ES-I3 (cell line): ENCODE measurements at regions not wholly inside any gene's neighbourhood (a gene's known extent, or its start where the extent isn't known, plus 50 kb on each side); places are given as distances from the start of the nearest gene placed in this dataset.

Source experiments
- H3K36me3 ChIP-seq: 2 replicates; pipeline ENCODE4 v1.6.1; 2013; ENCODE audit warnings: mild to moderate bottlenecking, low read length, control low read depth, moderate library complexity; ENCODE audit not compliant: insufficient read depth
- H3K4me1 ChIP-seq: 2 replicates; pipeline ENCODE4 v1.6.1; 2013; ENCODE audit warnings: mild to moderate bottlenecking, control low read depth, low read length; ENCODE audit not compliant: insufficient read depth
- H3K9ac ChIP-seq: 2 replicates; pipeline ENCODE4 v1.6.1; 2013; ENCODE audit warnings: low read depth, mild to moderate bottlenecking, low read length, moderate library complexity
- H3K9me3 ChIP-seq: 2 replicates; pipeline ENCODE4 v1.6.1; 2013; ENCODE audit warnings: mild to moderate bottlenecking, low read length, moderate library complexity; ENCODE audit not compliant: control insufficient read depth, insufficient read depth

DNA sequence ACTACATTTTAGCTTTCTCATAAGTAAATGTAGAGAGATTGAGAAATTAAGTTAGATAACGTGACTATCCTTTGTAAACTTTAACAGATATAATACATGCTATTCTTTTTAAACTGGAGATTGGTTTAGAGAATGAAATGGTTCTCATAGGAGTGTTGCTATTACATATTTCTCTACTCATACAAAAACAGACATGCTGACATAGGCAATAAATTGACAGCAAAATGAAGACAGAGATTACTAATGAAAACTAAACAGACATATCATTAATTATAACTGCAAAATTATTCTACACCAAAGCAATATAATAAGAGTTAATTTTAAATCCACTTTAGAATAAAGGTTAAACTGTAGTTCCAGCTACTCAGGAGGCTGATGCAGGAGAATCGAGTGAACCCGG is 227.6 kb downstream of the CBLN2 start:
- H3K36me3 ChIP-seq, result no peaks in the 10 kb centered on the region
- no peaks in the 10 kb centered on the region for H3K4me1 ChIP-seq
- H3K9me3 ChIP-seq, result no peaks in the 10 kb centered on the region
- no peak overlapping the region for H3K9ac ChIP-seq

DNA sequence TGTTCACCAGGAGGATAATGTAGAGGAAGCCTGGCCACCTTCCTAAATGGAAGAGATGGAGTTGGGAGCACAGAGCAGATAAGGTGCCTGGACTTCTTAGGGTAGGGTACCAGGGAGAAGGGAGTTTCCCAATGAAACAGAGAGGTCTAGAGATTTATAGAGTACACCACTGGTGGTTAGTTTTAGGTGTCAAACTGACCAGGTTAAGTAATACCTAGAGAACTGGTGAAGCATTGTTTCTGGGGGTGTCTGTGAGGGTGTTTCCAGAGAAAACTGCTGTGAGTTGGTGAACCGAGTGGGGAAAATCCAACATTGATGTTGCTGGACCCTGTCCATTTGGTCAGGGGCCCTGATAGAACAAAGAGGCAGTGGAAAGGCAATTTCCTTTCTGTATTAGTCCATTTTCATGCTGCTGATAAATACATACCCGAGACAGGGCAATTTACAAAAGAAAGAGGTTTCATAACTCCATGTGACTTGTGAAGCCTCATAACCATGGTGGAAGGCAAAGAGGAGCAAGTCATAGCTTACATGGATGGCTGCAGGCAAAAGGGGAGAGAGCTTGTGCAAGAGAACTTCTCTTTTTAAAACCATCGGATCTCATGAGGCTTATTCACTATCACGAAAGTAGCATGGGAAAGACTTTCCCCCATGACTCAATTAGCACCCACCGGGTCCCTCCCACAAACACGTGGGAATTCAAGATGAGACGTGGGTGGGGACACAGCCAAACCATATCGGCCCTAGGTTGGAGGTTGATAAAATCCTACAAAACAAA is 260.8 kb downstream of the CBLN2 start:
- Histone ChIP-seq H3K36me3 (no peaks in the 10 kb centered on the region), H3K9ac (no peak overlapping the region), H3K4me1 (no peaks in the 10 kb centered on the region), H3K9me3 (no peaks in the 10 kb centered on the region)

DNA sequence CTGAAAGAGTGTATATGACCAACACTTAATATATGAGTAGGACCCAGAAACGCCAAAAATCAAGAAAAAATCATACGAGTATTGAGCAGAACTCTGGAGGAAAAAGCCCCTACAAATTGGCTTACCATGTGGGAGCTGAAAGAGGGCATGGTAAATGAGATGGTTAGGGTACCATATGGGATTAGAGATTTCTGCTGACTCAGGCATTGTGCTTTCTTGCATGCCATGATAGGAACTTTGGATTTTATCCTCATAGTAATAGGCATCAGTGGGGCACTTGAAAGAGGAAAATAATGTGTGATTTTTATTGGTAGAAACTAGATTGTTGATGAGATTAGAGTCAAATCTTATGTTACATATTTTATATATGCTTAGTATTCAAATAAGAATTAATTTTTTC is 271.1 kb downstream of the CBLN2 start:
- Histone ChIP-seq H3K9ac (no peak overlapping the region), H3K36me3 (no peaks in the 10 kb centered on the region), H3K9me3 (no peaks in the 10 kb centered on the region; the same call in 1 of the 2 replicates), H3K4me1 (no peaks in the 10 kb centered on the region)

DNA sequence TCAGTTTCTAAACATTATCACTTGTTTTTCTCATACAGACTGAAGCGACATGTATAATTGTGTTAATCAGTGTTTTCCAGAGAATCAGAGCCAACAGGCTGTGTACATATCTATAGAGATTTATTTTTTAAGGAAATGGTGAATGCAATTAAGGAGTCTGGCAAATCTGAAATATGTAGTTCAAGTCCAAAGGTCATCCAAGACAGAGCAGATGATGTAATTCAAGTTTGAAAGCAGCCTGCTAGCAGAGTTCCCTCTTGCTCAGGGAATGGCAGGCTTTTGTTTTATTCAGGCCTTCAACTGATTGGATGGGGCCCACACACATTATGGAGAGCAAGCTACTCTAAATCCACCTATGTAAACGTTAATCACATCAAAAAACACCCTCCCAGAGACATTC is 282.6 kb downstream of the CBLN2 start:
- no peaks in the 10 kb centered on the region for H3K36me3 ChIP-seq
- H3K9ac ChIP-seq, result no peak overlapping the region
- H3K9me3 ChIP-seq, result no peaks in the 10 kb centered on the region
- no peaks in the 10 kb centered on the region for H3K4me1 ChIP-seq

DNA sequence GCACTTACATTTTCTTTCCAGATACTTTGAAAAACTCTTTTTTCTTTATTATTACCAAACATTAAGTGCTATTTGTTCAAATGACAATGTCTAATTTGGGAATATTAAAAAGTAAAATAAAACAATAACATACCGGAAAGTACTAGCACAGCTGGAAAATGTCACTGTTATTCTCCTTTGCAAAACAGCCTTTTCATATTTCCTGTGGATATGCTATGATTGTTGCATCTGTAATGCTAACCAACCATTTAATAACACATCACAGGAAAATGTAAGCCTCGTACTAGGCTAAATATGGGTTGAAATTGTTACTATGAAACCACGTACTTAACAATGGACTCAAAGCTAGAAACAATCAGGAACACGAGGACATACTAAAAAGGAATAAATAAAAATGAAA is 298.1 kb downstream of the CBLN2 start:
- H3K9ac ChIP-seq, result no peak overlapping the region
- H3K36me3 ChIP-seq, result no peaks in the 10 kb centered on the region
- H3K9me3 ChIP-seq, result no peaks in the 10 kb centered on the region

DNA sequence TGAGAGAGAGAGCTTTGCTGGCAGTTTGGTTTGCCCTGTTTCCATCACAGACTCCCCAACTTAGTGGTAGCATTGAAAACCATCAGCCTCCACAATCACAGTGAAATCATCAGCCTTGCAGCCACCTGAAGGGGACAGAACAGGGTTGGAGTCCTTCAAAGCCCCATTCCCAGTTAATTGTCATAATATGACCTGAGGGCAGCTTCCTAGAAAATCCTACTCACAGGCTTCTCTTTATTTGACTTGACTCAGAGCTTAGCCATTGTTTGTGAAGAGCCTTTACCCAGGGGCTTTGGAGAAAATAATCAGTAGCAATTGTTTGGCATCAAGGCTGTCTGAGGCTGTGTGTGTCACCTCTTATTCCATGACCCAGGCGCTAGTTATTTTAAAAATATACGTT is 308.7 kb downstream of the CBLN2 start:
- Histone ChIP-seq H3K9ac (no peak overlapping the region), H3K4me1 (0 out of 2 replicates have a peak, but pooled peaks cover 2% of the 10 kb centered on the region), H3K9me3 (no peaks in the 10 kb centered on the region), H3K36me3 (no peaks in the 10 kb centered on the region)

More for the DNA sequence above, 298.1 kb downstream of the CBLN2 start:
- H3K4me1 ChIP-seq, result no peaks in the 10 kb centered on the region

DNA sequence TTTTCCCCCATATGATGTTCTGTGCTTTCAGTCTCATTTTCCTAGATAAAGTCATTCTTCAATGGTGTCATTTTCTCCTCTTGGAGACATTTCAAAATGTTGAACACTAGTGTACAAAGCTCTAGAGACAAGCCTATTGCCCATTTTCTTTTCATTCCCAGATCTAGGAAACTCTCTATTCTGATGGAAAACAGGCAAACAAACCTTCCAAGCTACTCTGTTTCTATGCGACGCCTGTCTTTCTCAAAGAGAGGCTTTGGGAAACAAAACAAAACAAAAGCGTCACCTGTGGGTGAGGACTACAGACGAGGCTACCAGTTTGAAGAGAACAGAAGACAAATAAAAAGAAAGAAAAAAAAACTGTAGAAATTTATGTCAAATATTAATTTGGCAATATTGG is 311.0 kb downstream of the CBLN2 start:
- no peak overlapping the region for H3K9ac ChIP-seq
- no peaks in the 10 kb centered on the region for H3K9me3 ChIP-seq
- 0 out of 2 replicates have a peak, but pooled peaks cover 2% of the 10 kb centered on the region for H3K4me1 ChIP-seq
- no peaks in the 10 kb centered on the region for H3K36me3 ChIP-seq

DNA sequence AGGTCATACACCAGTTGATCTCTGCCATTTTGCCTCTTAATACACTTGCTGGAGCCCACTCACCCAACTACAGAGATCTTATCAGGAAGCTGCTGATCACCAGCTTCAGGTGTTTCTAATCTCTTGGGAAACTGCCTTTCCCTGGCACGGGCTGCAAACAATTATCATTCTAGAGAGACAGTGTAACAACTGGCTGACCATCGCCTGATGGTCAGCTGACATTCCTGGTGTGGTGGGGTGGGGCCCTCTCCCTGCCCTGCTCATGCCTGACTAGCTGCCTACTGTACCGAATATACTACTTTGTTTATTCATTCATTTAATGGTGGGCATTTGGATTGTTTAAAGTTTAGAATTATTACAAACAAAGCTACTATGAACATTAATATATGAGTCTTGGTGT is 311.5 kb downstream of the CBLN2 start:
- H3K36me3 ChIP-seq, result no peaks in the 10 kb centered on the region

DNA sequence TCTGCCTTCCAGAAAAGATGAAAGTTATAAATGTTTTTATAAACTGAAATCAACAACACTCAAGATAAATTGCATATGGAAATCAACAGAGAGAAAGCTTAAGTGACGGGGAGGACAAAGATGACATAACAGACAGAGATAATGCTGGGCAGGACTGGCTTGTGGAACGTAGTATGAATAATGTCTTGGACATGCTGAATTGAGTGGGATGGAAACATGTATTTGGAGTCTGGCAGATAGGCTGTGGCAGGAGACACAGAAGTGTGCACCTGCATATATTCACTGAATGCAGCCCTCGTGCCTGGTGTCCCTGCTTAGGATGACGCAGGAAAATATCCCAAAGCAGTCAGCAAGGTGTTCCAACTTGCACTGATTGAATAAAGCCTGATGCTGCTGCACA is 318.2 kb downstream of the CBLN2 start:
- Histone ChIP-seq H3K4me1 (no peaks in the 10 kb centered on the region), H3K9me3 (no peaks in the 10 kb centered on the region), H3K36me3 (no peaks in the 10 kb centered on the region), H3K9ac (no peak overlapping the region)

More for the DNA sequence above, 311.5 kb downstream of the CBLN2 start:
- H3K9me3 ChIP-seq, result no peaks in the 10 kb centered on the region
- H3K4me1 ChIP-seq, result 0 out of 2 replicates have a peak, but pooled peaks cover 2% of the 10 kb centered on the region
- H3K9ac ChIP-seq, result no peak overlapping the region

DNA sequence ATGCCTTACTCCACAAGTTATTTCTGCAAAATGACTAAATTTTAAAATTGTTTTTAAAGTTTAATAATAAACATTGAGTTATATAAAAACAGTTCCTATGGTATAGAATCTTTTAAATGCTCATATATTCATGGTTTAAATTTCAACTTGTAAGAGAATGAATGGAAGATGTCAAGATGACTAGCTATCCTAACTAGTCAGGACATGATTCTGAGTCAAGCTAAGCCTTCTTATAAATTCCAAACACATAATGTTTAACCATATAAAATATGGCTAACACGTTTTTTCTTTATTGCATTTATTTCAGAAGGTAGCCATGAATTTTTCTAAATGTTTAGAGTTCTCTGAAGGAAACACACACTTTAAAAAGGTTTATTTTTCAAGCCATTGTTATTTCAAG is 320.4 kb downstream of the CBLN2 start:
- H3K36me3 ChIP-seq, result no peaks in the 10 kb centered on the region
- no peak overlapping the region for H3K9ac ChIP-seq
- no peaks in the 10 kb centered on the region for H3K4me1 ChIP-seq
- H3K9me3 ChIP-seq, result no peaks in the 10 kb centered on the region

DNA sequence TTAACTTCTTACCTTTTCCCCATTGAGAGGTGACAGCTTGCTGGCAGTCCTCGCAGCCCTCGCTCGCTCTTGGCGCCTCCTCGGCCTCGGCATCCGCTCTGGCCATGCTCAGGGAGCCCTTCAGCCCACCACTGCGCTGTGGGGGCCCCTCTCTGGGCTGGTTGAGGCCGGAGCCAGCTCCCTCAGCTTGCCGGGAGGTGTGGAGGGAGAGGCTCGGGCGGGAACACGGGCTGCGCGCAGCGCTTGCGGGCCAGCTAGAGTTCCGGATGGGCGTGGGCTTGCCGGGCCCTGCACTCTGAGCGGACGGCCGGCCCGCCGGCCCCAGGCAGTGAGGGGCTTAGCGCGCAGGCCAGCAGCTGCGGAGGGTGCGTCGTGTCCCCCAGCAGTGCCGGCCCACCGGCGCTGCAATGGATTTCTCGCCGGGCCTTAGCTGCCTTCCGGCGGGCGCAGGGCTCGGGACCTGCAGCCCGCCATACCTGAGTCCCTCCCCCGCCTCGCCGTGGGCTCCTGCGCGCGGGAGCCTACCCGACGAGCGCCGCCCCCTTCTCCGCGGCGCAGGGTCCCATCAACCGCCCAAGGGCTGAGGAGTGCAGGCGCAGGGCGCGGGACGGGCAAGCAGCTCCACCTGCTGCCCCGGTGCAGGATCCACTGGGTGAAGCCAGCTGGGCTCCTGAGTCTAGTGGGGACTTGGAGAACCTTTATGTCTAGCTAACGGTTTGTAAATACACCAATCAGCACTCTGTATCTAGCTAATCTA is 335.0 kb downstream of the CBLN2 start:
- no peak overlapping the region for H3K9ac ChIP-seq
- H3K9me3 ChIP-seq, result no peaks in the 10 kb centered on the region
- H3K4me1 ChIP-seq, result no peaks in the 10 kb centered on the region
- H3K36me3 ChIP-seq, result no peaks in the 10 kb centered on the region

DNA sequence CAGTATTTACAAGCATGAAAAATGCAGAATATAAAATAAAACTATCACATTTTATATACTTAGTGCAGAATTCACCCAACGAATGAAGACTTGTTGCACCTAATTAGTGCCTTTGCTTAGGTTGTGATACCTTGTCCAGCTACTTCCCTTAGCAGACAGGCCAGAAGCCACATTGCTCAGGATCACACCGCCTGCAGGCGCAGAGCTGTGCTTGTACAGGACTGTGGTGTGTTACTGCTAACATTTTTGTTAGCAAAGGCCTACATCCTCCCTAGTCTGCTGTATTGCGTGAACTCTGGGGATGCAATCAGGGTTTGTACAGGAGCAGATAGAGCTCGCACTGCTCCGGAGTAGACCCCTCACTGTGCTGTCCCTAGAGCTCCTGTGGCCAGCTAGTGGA is 336.9 kb downstream of the CBLN2 start:
- Histone ChIP-seq H3K9ac (no peak overlapping the region), H3K4me1 (no peaks in the 10 kb centered on the region), H3K36me3 (no peaks in the 10 kb centered on the region), H3K9me3 (no peaks in the 10 kb centered on the region)

DNA sequence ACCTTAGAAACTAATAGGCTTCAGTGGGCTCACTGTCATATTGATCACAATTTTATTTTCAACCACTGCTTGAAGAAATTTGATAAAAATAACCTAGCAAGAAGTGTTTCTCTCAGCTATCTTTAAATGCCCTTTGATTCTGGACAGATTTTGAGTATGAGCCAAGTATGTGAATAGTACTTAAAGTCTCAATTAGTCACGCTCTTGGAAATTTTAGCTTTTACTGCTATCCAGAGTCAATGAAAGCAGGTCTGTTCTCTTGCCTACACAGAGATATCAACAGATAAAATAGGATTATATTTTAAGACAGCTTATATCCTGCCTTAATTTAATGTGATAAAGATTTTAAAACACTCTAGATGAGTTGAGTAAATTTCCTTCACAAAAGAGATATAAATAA is 337.3 kb downstream of the CBLN2 start:
- H3K4me1 ChIP-seq, result no peaks in the 10 kb centered on the region
- H3K9ac ChIP-seq, result no peak overlapping the region
- H3K36me3 ChIP-seq, result no peaks in the 10 kb centered on the region
- no peaks in the 10 kb centered on the region for H3K9me3 ChIP-seq

DNA sequence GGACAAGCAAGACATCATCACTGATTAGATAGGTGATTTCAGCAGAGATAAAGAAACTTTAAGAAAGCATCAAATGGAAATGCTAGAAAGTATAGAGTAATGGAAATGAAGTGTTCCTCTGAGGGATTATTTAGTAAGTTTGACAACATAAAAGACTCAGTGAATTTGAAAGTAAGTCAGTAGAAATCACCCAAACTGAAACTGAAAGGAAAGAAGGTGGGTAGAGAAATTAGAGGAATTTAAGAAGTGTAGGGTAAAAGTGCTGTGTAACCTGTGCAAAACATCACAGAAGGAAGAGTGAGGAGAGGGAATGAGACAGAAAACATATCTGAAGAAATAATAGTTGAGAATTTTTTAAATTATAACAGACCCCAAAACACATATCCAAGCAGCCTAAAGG is 343.1 kb downstream of the CBLN2 start:
- Histone ChIP-seq H3K9ac (no peak overlapping the region), H3K9me3 (no peaks in the 10 kb centered on the region), H3K4me1 (no peaks in the 10 kb centered on the region), H3K36me3 (no peaks in the 10 kb centered on the region)

DNA sequence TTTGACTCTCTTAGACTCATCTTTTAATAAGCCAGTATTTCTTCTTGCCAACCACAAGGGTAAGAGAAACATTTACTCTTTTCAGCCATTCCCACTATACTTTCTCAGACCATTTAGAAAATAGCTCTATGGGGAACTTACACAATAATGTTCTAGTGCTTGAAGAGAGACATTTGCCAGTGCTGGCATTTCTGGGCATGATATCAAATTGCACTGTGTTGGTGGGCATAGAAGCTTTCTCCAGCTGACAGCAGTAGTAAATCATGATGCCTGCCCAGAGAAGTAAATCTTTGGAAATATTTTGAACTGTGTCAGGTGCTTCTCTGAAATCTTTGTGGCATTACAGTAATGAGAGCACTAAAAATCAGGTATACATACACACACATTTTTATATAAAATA is 346.6 kb downstream of the CBLN2 start:
- H3K4me1 ChIP-seq, result no peaks in the 10 kb centered on the region
- H3K36me3 ChIP-seq, result no peaks in the 10 kb centered on the region
- no peak overlapping the region for H3K9ac ChIP-seq
- H3K9me3 ChIP-seq, result no peaks in the 10 kb centered on the region
